Activated CD4-positive, alpha-beta T cell treated with anti-CD3 and anti-CD28 coated beads, Interleukin-2, Interleukin-4, amounts not matched to agents 100 ng/mL and 50 ng/mL, durations not matched to agents 16 hours and 8 hours (primary cell): ENCODE measurements at regions not wholly inside any gene's neighbourhood (a gene's known extent, or its start where the extent isn't known, plus 50 kb on each side); places are given as distances from the start of the nearest gene placed in this dataset.
"Not testable (repeated sequence)": the region's sequence is repeated elsewhere in the genome, so short reads cannot be mapped to it uniquely, and the experiment has no call there.

Experiments used
- DNase-seq: peaks from one replicate; pipeline ENCODE4 v3.0.0-alpha.2; 2020; ENCODE audit warnings: low spot score

- no peak for DNase-seq
These were observed 134.4 kb upstream of the PRDX6 start for GRCh38 chr1:173342736-173343135.

DNA sequence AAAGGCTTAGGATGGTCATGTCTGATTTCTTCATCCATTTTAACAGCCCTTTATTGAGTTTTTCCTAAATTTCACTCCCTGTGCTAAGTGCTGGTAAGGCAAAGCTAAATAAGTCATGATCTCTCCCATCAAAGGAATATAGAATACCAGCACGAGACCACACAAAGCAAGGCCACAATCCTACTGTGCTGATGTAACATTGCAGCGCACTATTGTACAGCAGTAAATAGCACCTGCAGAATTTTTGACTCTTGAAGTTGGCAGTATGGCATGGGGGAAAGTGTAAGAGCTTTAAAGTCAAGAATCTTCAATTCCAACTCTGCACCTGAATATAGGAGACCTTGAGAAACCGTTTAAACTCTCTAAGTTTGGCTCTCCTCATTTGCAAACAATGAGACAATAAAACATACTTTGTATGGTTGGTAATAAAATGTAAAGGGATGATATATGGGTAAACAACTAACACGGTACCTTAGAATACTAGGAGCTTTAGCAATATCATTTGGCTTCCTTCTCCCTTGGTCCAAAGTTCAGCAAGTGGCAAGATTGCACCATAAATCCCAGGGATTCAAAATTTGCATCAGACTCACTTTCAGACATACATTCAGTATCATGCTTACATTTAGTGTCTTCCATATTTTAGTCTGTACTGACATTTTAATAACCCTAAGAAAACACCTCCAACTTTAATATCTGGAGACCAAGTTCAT is 132.9 kb upstream of the PRDX6 start:
- no peak for DNase-seq

GRCh38 chr1:173347282-173347818 is 129.8 kb upstream of the PRDX6 start:
- no peak for DNase-seq

DNA sequence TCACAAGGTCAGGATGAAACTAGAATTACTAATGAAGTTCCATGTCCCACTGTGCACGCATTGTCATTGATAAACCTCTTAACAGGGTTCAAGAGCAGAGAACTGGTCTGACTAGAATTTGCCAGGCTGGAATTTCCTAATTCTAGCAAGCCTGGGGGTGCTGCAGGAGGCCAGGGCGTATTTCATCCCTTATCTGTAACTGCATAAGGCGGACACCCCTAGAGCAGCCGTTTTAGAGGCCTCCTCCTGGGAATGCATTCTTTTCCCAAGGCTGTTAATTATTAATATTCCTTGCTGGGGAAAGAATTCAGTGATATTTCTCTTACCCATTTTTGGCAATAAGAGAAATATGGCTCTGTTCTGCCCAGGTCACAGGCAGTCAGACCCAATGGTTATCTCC is 124.5 kb upstream of the PRDX6 start:
- not testable (repeated sequence) for DNase-seq

DNA sequence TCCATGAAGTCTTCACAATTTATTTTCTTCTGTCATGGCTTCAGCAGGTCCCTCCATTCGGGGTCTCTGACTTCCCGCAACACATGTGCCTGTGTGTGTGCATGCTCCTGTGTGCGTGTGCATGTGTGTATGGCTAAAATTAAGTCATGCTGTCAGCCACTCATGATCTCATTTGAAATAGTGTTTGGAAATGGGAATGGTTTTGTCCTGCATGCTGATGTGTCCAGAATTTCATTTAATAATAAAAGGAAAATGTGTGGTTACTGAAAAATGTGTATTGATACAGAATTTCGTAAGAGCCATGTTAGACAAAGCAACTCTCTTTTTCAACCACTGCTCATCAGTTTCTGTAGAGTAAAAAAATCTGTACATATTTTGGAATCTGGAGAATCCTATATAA is 123.8 kb upstream of the PRDX6 start:
- DNase-seq: no peak

GRCh38 chr1:173354937-173355280 is 122.2 kb upstream of the PRDX6 start:
- no peak for DNase-seq

DNA sequence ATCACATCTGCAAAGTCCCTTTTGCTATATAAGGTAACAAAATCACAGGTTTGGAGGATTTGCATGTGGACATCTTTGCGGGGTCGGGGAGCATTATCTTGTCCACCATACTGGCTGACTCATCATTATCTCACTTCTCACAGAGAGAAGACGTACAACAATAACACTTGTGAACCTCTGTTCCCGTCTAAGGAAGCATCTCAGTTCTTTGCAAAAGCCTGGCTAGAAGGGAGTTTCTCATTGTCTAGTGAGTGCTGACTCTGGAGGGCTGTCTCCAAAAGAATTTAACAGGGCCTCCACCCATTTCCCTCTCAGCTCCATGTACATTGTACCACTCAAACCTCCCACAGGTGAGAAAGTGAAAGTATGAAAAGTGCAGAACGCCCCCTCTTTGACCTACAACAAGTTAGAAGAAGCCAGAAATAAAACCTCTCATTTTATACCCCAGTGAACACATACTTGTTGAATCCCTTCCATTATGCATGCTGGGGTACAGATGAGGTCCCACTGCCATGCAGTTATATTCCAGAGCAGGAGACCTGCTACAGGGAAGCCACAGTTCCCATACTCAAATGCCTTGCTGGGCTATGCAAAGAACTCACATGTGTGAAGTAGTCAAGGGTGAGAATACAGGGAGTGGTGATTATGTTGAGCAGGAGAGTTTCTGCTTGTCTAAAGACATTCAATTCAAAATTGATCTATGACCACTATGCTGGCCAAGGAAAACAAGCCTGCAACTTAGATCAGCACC is 121.7 kb upstream of the PRDX6 start:
- no peak for DNase-seq

DNA sequence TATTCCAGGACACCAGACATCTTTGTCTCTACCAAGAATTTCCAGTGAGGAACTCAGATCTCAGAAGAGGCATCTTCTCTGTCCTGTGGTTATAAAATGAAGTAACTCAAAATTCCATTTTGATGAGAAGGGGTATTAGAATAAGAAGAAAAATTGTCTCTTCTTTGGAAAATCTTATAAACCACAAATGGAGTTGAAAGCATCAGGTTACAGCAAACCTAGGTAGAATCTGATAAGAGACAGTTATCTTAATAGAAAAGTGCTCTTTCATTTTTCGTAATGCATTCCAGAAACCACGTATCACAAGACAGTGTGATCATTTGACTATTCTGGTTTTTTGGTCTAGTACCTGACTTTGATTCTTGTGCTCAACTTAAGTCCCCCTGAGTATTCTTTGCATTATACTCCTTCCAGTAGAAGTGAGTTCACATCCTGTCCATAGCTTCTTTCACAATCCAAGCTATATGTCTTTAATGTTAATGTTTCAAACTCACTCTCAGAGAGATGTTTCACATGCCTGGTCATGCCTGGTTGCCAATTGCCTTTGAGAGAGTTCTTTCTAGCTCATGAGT is 120.9 kb upstream of the PRDX6 start:
- DNase-seq: peak; percentile 11

DNA sequence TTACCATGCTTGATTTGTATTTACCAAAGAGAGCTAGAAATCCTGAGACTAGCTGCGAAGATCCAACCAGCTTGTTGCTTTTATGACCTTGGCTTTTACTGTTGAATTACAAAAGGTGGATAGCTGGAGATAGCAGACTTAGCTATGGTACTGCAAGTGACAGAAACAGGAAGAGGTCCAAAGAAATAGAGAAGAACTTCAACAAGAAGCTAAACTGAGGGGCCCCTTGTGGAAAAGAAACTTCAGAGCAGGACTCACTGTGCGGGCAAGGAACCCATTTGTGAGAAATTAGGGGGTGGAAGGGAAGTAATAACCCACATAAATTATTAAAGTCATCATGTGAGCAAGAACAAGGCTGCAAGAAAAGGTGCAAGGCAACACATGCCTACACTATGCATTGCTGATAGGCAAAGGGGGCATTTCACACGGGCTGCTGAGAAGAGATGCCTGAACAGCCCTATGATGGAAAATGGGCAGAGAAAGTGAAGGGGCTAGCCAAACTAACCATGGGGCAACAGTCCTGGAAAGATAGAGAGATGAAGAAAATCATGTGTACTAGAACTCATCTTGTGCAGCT is 116.6 kb upstream of the PRDX6 start:
- no peak for DNase-seq

DNA sequence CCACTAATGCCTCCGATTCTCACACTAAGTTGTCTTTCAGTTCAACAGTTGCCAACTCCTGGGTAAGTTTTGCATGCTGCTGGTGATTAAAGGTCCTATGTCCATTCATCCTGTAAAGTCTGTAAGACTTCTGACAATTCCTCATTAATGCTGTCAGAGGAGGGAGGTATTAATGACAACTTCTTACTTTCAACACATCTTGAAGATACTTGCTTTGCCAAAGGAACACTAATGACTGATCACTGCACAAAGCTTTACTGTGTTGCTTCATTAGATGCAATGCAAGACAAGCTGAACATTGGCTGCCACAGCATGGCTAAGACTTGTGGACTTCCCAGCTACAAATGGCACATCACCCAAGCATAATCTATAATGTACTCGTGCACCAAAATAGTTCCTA is 114.6 kb upstream of the PRDX6 start:
- DNase-seq: no peak

DNA sequence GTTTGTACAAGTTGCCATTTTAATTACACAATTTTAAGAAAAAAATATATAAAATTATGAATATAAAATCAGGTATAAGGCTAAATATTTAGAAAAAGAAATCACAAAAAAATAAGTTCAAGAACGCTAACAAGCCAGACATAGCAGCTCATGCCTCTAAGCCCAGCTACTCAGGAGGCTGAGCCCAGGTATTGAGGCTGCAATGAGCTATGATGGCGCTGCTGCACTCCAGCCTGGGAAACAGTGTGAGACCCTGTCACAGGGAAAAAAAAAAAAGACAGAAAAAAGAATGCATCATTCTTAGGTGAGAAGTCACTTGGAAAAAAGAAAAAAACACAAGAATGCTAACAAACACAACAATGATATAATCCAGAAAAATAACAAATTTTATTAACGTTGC is 112.3 kb upstream of the PRDX6 start:
- DNase-seq: no peak

DNA sequence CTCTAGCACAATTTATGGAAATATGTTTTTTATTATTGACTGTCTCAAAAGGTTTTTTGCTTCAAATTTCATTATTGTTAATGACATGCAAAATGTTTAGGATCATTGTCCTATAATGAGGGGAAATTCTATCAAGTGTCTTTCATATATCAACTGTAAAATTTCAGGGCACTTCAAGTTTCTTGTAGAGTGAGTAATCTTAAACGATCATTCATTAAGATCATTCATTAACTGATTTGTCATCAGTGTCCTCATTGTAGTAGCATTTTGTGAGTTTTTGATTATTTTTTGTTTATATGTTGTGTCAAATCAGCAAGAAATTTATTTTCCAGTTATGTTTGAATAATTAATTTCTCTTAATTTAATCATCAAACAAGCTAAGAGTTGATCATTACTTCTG is 111.8 kb upstream of the PRDX6 start:
- no peak for DNase-seq

GRCh38 chr1:173367136-173367535 is 110.0 kb upstream of the PRDX6 start:
- no peak for DNase-seq

GRCh38 chr1:173370586-173370985 is 106.5 kb upstream of the PRDX6 start:
- DNase-seq: not testable (repeated sequence)

DNA sequence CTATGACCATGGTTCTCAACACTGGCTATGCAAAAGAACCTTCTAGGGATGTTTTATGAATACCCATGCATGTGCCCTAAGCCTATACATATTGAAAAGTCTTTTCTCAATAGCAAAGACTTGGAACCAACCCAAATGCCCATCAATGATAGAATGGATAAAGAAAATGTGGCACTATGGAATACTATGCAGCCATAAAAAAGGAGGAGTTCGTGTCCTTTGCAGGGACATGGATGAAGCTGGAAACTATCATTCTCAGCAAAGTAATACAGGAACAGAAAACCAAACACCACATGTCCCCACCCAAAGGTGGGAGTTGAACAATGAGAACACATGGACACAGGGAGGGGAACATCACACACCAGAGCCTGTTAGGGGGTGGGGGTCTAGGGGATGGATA is 101.1 kb upstream of the PRDX6 start:
- not testable (repeated sequence) for DNase-seq

- DNase-seq: no peak
These were observed 99.9 kb upstream of the PRDX6 start for GRCh38 chr1:173377266-173377665.

- no peak for DNase-seq
These were observed 93.8 kb upstream of the PRDX6 start for GRCh38 chr1:173383351-173383750.

DNA sequence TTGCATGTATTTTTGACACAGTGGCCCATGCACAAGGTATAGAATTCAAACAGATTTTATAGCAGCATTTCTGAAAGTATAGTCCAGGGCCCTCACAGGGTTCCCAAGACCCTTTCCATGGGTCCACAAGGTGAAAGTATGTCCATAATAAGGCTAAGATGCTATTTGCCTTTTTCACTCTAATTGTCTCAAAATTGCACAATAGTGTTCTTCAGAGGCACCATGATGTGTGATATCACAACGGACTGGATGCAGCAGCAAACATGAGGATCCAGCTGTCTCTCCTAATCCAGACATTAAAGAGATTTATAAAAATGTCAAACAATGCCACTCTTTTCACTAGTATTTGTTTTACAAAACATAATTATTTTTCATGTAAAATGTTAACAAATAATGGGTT is 88.8 kb upstream of the PRDX6 start:
- DNase-seq: no peak

- no peak for DNase-seq
These were observed 84.1 kb upstream of the PRDX6 start for GRCh38 chr1:173392895-173393658.

DNA sequence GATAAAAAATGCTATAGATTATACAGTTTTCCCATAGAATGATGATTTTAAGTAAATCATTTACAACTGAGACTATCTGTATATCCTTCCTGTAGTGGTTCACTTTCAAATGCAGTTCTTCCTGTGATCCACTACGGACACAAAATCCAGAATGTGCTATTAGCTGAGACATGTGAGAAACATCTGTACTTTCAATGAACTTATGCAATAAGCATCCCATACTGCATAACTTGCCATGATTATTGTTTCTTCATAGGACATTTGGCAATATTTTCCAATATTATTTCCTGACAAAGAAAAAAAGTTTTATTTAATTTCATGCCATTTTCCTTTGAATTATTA is 83.5 kb upstream of the PRDX6 start:
- DNase-seq: no peak

DNA sequence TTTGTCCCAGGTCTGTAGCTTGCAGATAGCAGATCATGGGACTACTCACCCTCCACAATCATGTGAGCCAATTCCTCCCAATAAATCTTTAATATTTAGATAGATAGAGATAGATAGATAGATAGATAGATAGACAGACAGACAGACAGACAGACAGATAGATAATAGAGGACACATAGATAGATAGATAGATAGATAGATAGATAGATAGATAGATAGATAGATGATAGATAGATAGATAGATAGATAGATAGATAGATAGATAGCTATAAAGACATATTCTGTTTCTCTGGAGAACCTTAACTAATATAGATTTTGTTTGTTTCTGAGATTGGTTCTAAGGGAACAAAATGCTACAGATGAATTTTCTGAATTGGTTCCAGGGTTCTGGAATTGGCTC is 82.3 kb upstream of the PRDX6 start:
- DNase-seq: not testable (repeated sequence)

GRCh38 chr1:173395762-173396161 is 81.4 kb upstream of the PRDX6 start:
- no peak for DNase-seq
